Right lobe of liver (tissue), 4 donors: ENCODE measurements at regions not wholly inside any gene's neighbourhood (a gene's known extent, or its start where the extent isn't known, plus 50 kb on each side); places are given as distances from the start of the nearest gene placed in this dataset.

Source experiments
- POLR2A ChIP-seq: fragments of 450-650 bp; IDR thresholded peaks from one replicate; pipeline ENCODE4 v1.6.1; 2017; ENCODE audit warnings: antibody characterized with exemption, mild to moderate bottlenecking
- TF ChIP-seq, protein P1 (sequence below), 4 donors: fragments of 200-600 bp in 3 of 4; fragments of 450-650 bp in 1 of 4; IDR thresholded peaks; one replicate each; pipeline versions ENCODE4 v1.5.1 to v1.8.0; 2016 to 2022; ENCODE audit warnings: antibody characterized with exemption in 4 of 4, mild to moderate bottlenecking in 2 of 4
- donor health status: DM: no; HTN: no; CAD: no.
- donor health status: DM: no; HTN: no; CAD: no.
- donor health status: DM: no; HTN: yes; CAD: no.

DNA sequence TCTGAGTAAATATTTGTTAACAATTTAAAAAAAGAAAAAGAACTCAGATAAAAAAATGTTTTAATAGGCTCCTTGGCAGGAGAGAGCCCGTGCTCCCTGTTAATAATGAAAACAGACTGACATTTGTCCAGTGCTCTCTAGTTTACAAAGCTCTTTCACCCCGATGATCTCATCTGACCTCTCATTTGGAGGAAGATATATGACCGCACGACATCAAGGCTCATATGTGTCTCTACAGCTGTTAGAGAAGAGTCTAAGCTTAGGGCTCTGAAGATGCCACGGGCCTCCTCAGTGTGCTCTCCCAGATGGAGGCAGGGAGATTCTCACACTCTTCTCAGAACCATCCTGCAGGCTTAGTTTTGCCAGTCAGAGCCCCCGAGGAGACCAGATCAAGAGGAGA is 280.8 kb upstream of the IRX5 start:
- TF ChIP-seq, protein P1, sequence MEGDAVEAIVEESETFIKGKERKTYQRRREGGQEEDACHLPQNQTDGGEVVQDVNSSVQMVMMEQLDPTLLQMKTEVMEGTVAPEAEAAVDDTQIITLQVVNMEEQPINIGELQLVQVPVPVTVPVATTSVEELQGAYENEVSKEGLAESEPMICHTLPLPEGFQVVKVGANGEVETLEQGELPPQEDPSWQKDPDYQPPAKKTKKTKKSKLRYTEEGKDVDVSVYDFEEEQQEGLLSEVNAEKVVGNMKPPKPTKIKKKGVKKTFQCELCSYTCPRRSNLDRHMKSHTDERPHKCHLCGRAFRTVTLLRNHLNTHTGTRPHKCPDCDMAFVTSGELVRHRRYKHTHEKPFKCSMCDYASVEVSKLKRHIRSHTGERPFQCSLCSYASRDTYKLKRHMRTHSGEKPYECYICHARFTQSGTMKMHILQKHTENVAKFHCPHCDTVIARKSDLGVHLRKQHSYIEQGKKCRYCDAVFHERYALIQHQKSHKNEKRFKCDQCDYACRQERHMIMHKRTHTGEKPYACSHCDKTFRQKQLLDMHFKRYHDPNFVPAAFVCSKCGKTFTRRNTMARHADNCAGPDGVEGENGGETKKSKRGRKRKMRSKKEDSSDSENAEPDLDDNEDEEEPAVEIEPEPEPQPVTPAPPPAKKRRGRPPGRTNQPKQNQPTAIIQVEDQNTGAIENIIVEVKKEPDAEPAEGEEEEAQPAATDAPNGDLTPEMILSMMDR (IDR thresholded peaks at IDR 0.05): no peak
- TF ChIP-seq POLR2A: no peak
